GM19395 (cell line): ENCODE measurements at regions not wholly inside any gene's neighbourhood (a gene's known extent, or its start where the extent isn't known, plus 50 kb on each side); places are given as distances from the start of the nearest gene placed in this dataset.
A peak's percentile ranks its signal among the peaks of the same experiment; 100 is the strongest.
"Not testable (repeated sequence)": the region's sequence is repeated elsewhere in the genome, so short reads cannot be mapped to it uniquely, and the experiment has no call there.

Experiments used
- ATAC-seq: cut with Tn5 transposase; IDR thresholded peaks from one replicate; pipeline ENCODE4 v1.9.1; 2021; ENCODE audit warnings: mild to moderate bottlenecking, moderate library complexity; ENCODE audit not compliant: unreplicated experiment

DNA sequence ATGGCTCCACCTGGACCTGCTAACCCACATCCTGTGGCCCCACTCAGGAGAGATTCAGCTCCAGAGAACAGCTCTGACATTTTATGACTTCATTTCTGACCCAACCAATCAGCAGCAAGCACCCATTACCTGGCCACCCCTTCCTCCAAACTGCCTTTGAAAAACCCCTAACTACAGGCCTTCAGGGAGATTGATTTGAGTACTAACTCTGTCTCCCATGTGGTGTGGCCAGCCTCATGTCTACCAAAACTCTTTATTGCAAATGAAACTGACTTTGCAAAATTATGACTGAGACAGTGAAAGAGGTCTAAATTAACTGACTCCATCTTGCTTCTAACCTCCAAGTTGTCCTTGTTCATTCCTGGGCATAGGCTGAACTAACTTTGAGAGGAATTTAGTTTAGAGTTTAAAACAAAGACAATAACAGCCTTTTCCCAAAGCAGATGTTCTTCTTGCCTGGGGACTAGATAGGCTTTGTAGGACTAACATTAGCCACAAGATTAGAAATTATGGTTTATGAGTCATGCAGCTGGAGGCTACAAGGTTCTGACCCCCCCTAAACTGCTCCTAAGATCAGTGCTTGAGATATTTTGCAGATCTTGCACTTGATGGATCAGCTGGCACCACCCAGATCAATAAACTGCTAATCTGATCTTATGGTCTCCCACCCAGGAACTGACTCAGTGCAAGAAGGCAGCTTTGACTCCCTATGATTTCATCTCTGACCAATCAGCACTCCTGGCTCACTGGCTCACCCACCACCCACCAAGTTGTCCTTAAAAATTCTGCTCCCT lies 508.2 kb downstream of the RPIA start:
- ATAC-seq = not testable (repeated sequence)

DNA sequence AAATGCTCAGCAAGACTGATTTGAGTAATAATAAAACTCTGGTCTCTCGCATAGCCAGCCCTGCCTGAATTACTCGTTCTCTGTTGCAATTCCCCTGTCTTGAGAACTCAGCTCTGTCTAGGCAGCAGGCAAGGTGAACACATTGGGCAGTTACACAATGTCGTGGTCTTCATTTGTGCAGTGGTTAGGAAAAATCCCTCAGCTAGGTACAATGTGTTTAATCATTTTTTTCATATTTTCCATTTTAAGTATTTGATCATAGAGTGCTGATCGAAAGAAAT lies 508.7 kb downstream of the RPIA start:
- ATAC-seq = not testable (repeated sequence)

DNA sequence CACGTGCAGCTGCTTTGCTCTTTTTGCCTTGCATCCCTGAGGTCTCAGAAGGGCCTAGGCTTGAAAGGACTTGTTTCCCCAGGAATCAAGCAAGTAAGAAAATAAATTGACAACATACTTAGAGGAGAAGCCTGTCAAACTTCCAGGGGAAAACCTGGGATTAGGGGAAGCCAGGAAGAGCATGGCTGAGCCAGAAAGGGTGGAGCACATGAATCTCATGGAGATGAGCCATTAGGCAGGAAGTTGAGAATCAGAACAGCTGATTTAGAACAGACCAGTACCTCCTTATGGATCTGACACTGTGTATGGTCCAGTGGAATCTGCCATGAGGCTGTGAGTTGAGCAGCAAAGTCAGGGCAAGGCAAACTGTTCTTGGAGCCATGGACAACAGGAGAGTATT lies 511.0 kb downstream of the RPIA start:
- not testable (repeated sequence) for ATAC-seq

GRCh38 chr2:89205153-89205552 lies 513.7 kb downstream of the RPIA start:
- not testable (repeated sequence) for ATAC-seq

- ATAC-seq = not testable (repeated sequence)
These were observed 516.9 kb downstream of the RPIA start for GRCh38 chr2:89208144-89208932.

- not testable (repeated sequence) for ATAC-seq
These were observed 521.7 kb downstream of the RPIA start for GRCh38 chr2:89213151-89213550.

GRCh38 chr2:89213811-89214210 lies 522.3 kb downstream of the RPIA start:
- ATAC-seq = not testable (repeated sequence)

GRCh38 chr2:89221474-89221873 lies 530.0 kb downstream of the RPIA start:
- not testable (repeated sequence) for ATAC-seq

GRCh38 chr2:89222063-89222732 lies 530.7 kb downstream of the RPIA start:
- ATAC-seq = not testable (repeated sequence)

DNA sequence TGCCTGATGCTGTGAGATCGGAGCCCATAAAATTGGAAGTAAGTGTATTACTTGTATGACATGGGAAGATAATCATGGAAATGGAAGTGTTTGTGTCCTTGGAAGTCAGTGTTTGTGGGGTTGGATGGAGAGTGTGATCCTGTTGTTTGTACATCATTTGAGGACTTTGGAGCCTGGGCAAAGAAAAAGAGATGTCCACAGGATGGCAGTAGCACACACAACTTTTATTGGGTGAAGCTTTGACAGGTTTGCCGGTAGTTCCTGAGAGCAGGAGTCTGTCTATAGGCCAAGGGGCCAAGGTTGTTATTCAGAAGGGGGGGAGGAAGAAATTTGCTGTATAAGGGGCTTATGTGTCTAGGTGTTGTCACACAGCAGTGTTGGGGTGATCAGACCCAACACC lies 533.3 kb downstream of the RPIA start:
- ATAC-seq = not testable (repeated sequence)

DNA sequence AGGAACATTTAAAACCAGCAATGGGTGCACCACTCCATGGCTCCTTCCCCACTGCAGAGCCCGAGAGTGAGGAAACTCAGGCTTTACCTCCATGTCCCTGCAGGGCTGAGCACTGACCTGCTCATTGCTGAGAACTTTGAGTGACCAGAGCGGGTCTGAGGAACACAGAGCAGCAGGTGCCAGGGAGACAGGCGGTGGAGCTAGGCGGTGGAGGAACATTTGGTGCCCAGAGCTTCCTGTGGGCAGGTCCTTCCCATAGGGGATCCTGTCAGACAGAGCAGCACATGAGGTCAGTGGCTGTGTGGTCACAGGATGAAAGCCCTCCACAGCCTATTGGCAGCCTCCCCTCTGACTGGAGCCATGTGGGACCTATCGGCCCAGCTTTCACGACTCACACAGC lies 538.5 kb downstream of the RPIA start:
- ATAC-seq = not testable (repeated sequence)

- not testable (repeated sequence) for ATAC-seq
These were observed 539.8 kb downstream of the RPIA start for GRCh38 chr2:89231241-89231640.

DNA sequence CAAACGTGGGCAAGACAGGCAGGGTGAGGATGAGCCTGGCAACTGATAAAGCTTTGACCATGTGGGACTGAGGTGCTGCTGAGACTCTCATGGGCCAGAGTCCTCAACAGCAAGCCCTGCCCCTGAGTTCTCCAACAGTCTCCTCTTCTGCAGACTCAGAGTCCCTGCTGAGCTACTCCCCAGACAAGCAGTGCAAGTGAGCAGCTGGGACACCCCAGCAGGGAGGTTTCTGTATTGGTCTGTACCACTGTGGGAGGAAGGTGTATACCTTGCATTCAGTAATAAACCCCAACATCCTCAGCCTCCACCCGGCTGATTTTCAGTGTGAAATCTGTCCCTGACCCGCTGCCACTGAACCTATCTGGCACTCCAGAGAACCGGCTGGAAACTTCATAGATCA lies 542.5 kb downstream of the RPIA start:
- ATAC-seq = peak; percentile 58

DNA sequence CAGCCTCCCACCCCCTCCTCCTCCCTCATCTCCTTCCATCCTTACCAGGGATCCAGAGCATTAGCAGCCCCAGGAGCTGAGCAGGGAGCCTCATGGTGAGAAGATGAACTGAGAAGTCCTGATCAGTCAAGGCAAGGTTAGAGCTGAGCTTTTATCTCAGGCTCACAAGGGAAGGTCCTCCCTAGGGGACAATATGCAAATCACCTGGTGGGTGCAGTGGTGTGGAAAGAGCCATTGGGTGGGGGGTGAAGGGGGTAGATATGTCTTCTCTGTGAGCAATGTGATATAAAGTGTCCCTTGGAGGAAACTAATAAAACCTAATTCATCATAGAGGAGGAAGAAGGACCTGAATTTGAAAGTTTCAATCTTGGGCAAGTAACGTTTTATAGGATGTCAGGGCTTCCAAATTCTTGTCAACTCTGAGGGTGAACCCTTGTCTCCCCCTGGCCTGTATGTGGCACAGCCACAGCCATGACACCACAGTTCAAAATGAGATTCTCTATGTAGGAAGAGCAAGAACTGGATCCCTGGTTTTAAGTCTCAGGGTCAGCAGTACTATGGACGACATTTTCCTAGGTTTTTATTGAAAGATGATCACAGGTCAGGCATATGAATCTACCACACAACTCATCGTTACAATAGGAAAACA lies 543.5 kb downstream of the RPIA start:
- not testable (repeated sequence) for ATAC-seq

- not testable (repeated sequence) for ATAC-seq
These were observed 545.5 kb downstream of the RPIA start for GRCh38 chr2:89236832-89237450.

DNA sequence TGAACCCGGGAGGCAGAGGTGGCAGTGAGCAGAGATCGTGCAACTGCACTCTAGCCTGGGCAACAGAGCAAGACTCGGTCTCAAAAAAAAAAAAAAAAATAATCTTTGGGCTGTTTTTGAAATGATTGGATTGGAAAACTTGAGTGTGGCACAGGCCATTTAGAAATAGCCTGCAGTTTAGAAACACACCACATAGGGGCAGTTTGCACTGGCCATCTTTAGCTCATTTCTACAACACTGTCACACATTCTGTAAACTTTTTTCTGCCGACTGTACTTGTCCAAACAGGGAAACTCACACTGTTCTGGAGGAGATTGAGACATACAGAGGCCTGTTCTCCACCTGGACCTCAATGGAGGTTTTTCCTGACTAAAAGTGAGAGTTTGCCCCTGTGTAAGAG lies 546.3 kb downstream of the RPIA start:
- not testable (repeated sequence) for ATAC-seq

DNA sequence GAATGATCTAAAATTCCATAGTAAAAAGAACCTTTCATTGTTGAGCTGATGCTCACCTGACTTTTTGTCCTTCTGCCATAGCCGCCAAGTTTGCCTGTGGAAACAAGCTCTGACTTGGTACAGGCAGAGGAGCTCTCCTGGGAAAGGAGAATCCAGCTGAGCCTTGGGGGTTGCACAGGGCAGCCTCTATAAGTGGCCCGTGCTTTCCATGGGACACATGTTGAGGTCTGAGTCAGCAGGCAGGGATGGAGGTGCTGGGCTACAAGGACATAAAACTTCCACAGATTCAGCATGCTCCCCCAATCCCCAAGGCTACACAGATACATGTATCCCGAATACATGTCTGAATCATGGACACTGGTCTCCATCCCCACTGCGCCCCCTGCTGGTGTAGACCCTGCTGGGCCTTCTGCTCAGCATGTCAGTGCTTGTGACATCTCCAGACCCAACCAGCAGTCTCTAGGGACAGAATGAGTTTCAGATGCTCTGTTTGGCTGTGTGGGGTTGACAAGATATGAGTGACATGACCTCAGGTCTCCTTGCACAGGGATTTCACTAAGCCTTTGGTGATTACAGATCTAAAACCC lies 551.7 kb downstream of the RPIA start:
- ATAC-seq = peak; percentile 89

DNA sequence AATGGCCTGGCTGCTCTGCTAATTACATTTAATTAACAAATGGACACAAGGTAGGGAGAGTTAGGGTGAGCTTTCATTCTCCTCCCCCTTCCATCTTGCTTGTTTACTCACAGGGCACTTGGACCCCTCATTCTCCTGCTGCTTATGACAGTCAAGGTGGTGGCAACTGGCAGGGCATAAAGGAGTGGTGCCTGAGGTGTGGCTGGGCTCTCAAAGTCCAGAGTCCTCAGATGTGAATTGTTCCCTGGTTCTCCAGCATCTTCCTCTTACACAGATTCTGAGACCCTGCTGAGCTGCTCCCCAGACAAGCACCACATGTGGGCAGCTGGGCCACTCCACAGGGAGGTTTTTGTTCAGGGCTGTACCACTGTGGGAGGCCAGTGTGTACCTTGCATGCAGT lies 552.9 kb downstream of the RPIA start:
- ATAC-seq = not testable (repeated sequence)

DNA sequence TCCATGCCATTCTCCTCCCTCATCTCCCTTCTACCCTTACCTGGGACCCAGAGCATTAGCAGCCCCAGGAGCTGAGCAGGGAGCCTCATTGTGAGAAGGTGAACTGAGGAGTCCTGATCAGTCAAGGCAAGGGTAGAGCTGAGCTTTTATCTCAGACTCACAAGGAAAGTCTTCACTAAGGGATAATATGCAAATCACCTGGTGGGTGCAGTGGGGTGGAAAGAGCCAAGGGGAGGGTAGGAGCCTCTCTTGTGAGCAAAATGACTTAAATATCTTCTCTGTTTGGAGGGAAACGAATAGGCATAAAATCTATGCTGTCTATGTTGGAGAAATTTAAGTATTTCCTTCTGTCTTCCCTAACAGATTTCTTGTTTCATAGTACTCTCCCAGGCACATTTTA lies 554.0 kb downstream of the RPIA start:
- ATAC-seq = not testable (repeated sequence)

DNA sequence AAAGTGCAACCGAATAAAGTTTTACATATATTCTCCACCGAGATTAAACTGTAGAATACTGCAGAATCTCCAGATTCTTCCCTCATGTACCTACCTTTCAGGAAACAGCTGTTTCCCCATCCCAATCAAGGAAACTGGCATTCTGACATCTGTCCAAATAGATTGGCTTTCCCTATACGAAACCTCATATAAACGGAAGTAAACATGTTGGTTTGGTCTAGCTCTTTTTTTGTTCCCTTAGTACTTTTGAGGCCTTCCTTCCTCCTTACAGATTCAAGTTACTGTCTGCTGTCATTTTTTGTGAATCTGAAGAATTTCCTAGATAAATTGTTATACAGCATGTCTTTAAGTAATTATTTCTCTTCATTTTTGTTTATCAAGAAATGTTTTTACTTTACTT lies 554.6 kb downstream of the RPIA start:
- not testable (repeated sequence) for ATAC-seq
